ENCODE measurements at regions not wholly inside any gene's neighbourhood (a gene's known extent, or its start where the extent isn't known, plus 50 kb on each side); places are given as distances from the start of the nearest gene placed in this dataset.
A peak's percentile ranks its signal among the peaks of the same experiment; 100 is the strongest.

DNA sequence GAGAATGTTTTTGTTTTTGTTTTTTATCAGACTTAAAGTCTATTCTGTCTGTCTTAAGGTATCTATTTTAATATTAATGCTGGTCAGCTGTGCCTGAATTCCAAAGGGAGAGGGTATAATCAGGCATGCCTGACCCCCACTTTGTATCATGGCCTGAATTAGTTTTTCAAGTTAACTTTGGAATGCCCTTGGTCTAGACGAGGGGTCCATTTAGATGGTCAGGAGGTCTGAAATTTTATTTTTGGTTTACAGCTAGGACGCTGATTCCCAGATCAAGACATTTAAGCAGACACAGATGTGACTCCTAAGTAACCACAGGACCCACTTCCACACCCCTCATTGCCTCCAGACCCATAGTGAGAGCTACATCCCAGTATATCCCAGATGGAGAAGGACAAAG, 189.5 kb downstream of the ARHGAP12 start:
- Mint-ChIP-seq H3K9me3 (peaks cover 7% of the 10 kb centered on the region), H3K27ac (no peak overlapping the region), H3K36me3 (ENCODE audit: low read depth) (peaks cover 3% of the 10 kb centered on the region), H3K4me3 (no peak overlapping the region), H3K27me3 (no peaks in the 10 kb centered on the region), H3K4me1 (no peaks in the 10 kb centered on the region)
- DNase-seq = no peak
- ChIA-PET POLR2A (no interaction called here), CTCF (interaction anchor here (0.6 kb wide), 1 partner anchor 1225 kb away, joined by 3 read pairs; no protein-coding TSS in a partner anchor)

GRCh38 chr10:31731711-31732110, 196.9 kb downstream of the ARHGAP12 start:
- CTCF ChIA-PET = no interaction called here
- DNase-seq = no peak
- Mint-ChIP-seq H3K4me1 (no peaks in the 10 kb centered on the region), H3K36me3 (ENCODE audit: low read depth) (no peaks in the 10 kb centered on the region), H3K9me3 (peaks cover 4% of the 10 kb centered on the region), H3K27me3 (peaks cover 21% of the 10 kb centered on the region), H3K4me3 (no peak overlapping the region), H3K27ac (no peak overlapping the region)
- POLR2A ChIA-PET = no interaction called here

DNA sequence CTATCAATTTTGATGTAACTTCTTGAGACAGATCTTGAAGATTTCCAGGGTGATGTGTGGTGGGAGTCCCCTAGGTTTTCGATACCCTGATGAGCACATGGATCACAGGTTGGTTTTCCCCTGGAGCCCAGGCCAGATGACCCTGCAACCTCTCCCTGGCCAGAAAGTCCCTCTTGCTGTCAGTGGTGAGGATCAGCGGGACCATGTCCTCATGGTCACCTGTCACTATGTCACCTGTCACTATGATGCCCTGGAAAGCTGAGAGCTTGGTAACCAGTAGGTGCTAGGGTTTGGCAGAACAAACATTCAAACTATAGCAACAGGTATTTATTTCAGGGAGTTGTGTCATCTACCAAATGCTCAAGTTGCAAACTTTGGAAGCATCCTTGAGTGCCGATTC, 197.9 kb downstream of the ARHGAP12 start:
- Mint-ChIP-seq H3K4me3 (no peak overlapping the region), H3K9me3 (peaks cover 4% of the 10 kb centered on the region), H3K4me1 (no peaks in the 10 kb centered on the region), H3K36me3 (ENCODE audit: low read depth) (no peaks in the 10 kb centered on the region), H3K27me3 (peaks cover 21% of the 10 kb centered on the region), H3K27ac (no peak overlapping the region)
- ChIA-PET CTCF (interaction anchor here (1.6 kb wide), 1 partner anchor 15 kb away, joined by 4 read pairs; no protein-coding TSS in a partner anchor), POLR2A (no interaction called here)
- no peak for DNase-seq

GRCh38 chr10:31728698-31729224, 199.9 kb downstream of the ARHGAP12 start:
- H3K27me3 Mint-ChIP-seq = peaks cover 21% of the 10 kb centered on the region
- H3K4me3 Mint-ChIP-seq = no peak overlapping the region
- ChIA-PET POLR2A (no interaction called here), CTCF (interaction anchor here (0.9 kb wide), 1 partner anchor 697 kb away, joined by 3 read pairs; the partner anchor contains the start of gene ZNF438)
- no peak overlapping the region for H3K27ac Mint-ChIP-seq
- DNase-seq = no peak
- H3K36me3 Mint-ChIP-seq (ENCODE audit: low read depth) = no peaks in the 10 kb centered on the region
- peaks cover 7% of the 10 kb centered on the region for H3K9me3 Mint-ChIP-seq
- H3K4me1 Mint-ChIP-seq = no peaks in the 10 kb centered on the region

DNA sequence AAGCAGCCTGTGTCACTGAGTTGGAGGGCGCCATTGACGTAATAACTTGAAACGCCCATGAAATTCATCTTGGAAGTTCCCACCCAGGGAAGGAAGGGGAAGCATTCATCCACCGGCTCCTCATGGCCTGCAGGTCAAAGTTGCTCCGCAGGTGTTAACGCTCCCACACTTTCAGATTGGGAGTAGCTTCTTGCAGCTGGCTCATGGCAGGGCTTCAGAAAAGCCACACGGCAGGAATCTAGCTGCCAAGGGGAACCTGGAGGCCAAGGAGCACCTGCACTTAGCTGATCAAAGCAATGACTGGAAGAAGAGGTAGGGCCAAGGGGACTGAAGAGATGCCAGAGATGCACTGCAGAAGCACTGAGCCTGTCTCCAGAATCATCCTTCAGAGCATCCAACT, 203.2 kb downstream of the ARHGAP12 start:
- no peaks in the 10 kb centered on the region for H3K4me1 Mint-ChIP-seq
- no peaks in the 10 kb centered on the region for H3K36me3 Mint-ChIP-seq (ENCODE audit: low read depth)
- H3K27me3 Mint-ChIP-seq = peaks cover 10% of the 10 kb centered on the region
- no peak for DNase-seq
- no peak overlapping the region for H3K27ac Mint-ChIP-seq
- ChIA-PET CTCF (interaction anchor here (0.7 to 1.5 kb wide), 3 partner anchors 9 to 362 kb away, joined by 3 to 7 read pairs (median 4); no protein-coding TSS in a partner anchor), POLR2A (interaction anchor here (0.9 kb wide), 1 partner anchor 10 kb away, joined by 7 read pairs; no protein-coding TSS in a partner anchor)
- no peak overlapping the region for H3K4me3 Mint-ChIP-seq
- H3K9me3 Mint-ChIP-seq = peaks cover 7% of the 10 kb centered on the region

GRCh38 chr10:31724296-31724695, 204.3 kb downstream of the ARHGAP12 start:
- Mint-ChIP-seq H3K4me1 (no peaks in the 10 kb centered on the region), H3K9me3 (peaks cover 9% of the 10 kb centered on the region), H3K36me3 (ENCODE audit: low read depth) (no peaks in the 10 kb centered on the region), H3K27me3 (peaks cover 4% of the 10 kb centered on the region), H3K4me3 (no peak overlapping the region), H3K27ac (no peak overlapping the region)
- ChIA-PET POLR2A (no interaction called here), CTCF (interaction anchor here (1.1 to 1.5 kb wide), 3 partner anchors 10 to 45 kb away, joined by 4 to 7 read pairs (median 4); no protein-coding TSS in a partner anchor)
- no peak for DNase-seq

- Mint-ChIP-seq H3K27me3 (peaks cover 1% of the 10 kb centered on the region), H3K4me3 (no peak overlapping the region), H3K4me1 (no peaks in the 10 kb centered on the region), H3K27ac (no peak overlapping the region), H3K9me3 (peaks cover 4% of the 10 kb centered on the region), H3K36me3 (ENCODE audit: low read depth) (no peaks in the 10 kb centered on the region)
- POLR2A ChIA-PET = no interaction called here
- no peak for DNase-seq
- CTCF ChIA-PET = no interaction called here
Observed at GRCh38 chr10:31723106-31723750, 205.4 kb downstream of the ARHGAP12 start.

DNA sequence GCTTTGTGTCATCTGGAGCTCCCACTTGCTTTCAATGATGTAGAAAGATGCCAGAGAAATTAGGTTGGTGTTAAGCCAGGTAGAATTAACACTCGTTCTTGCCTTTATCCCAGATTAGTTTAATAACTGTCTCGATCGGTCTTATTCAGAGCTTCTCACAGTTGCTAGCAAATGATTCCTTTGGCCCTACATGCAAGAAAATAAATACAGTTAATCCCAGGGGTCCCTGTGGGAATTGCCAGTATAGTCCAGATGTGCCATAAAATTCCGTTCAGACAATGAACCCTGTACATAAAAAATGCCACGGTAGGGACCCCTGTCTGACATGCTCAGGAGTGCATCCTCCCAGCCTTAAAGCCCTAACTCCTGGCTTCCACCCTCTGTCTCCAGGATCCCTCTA, 207.5 kb downstream of the ARHGAP12 start:
- H3K27ac Mint-ChIP-seq = no peak overlapping the region
- no peaks in the 10 kb centered on the region for H3K4me1 Mint-ChIP-seq
- H3K9me3 Mint-ChIP-seq = peaks cover 4% of the 10 kb centered on the region
- no peak for DNase-seq
- H3K4me3 Mint-ChIP-seq = no peak overlapping the region
- ChIA-PET POLR2A (no interaction called here), CTCF (interaction anchor here (0.7 to 1.2 kb wide), 2 partner anchors 13 to 140 kb away, joined by 3 to 6 read pairs; no protein-coding TSS in a partner anchor)
- H3K36me3 Mint-ChIP-seq (ENCODE audit: low read depth) = no peaks in the 10 kb centered on the region
- H3K27me3 Mint-ChIP-seq = peaks cover 3% of the 10 kb centered on the region

GRCh38 chr10:31720546-31720945, 208.1 kb downstream of the ARHGAP12 start:
- Mint-ChIP-seq H3K27me3 (peaks cover 3% of the 10 kb centered on the region), H3K27ac (no peak overlapping the region), H3K36me3 (ENCODE audit: low read depth) (no peaks in the 10 kb centered on the region), H3K4me1 (no peaks in the 10 kb centered on the region), H3K4me3 (no peak overlapping the region), H3K9me3 (peaks cover 4% of the 10 kb centered on the region)
- POLR2A ChIA-PET = no interaction called here
- no peak for DNase-seq
- CTCF ChIA-PET = interaction anchor here (0.7 to 1.2 kb wide), 2 partner anchors 14 to 141 kb away, joined by 3 to 6 read pairs; no protein-coding TSS in a partner anchor

DNA sequence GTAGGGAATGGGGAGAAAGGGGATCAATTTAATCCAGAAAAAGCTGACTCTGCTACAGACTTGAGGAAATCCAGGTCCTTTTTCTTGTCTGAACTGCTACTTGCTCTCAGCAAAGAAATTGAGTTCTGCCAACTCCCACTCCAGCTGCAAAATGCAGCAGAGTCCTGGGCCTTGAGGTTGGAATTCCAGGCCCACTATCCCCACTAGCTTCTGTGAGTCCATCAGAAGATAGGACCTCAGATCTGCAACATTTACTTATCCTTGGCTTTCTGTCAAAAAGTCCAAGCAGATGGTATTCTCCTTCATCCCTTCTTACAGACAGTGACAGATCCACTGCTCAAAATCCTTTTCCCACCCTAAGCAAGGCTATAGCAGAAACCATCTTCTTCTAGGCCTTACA, 219.2 kb downstream of the ARHGAP12 start:
- Mint-ChIP-seq H3K4me1 (peaks cover 23% of the 10 kb centered on the region), H3K27ac (no peak overlapping the region), H3K27me3 (peaks cover 6% of the 10 kb centered on the region), H3K9me3 (peaks cover 16% of the 10 kb centered on the region), H3K36me3 (ENCODE audit: low read depth) (peaks cover 4% of the 10 kb centered on the region), H3K4me3 (no peak overlapping the region)
- no peak for DNase-seq
- POLR2A ChIA-PET = no interaction called here
- CTCF ChIA-PET = interaction anchor here (0.6 to 1.0 kb wide), 2 partner anchors 118 to 135 kb away, joined by 3 to 4 read pairs; no protein-coding TSS in a partner anchor

GRCh38 chr10:31709028-31709427, 219.6 kb downstream of the ARHGAP12 start:
- POLR2A ChIA-PET = no interaction called here

DNA sequence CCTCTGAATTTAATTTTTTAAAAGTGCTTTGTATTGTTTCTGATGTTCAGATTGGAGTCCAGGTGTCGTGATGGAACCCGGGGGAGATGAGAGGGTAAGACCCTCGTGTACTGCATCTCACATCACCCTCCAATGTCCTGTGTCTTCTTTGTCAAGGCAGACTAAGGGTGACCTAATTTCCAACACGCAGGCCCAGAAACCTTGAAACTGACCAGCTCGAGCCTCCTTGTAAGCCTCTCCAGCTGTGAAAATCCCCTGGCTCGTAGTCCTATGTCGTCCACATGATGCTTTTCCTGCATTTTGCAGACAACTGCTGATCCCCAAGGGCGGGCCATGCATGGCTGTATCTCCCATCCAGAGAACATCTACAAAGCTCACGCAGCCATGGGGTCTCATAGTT, 220.2 kb downstream of the ARHGAP12 start:
- H3K4me3 Mint-ChIP-seq = no peak overlapping the region
- POLR2A ChIA-PET = no interaction called here
- peaks cover 17% of the 10 kb centered on the region for H3K9me3 Mint-ChIP-seq
- peak overlapping the region; percentile 88 for H3K27ac Mint-ChIP-seq
- CTCF ChIA-PET = no interaction called here
- peaks cover 23% of the 10 kb centered on the region for H3K4me1 Mint-ChIP-seq
- peaks cover 5% of the 10 kb centered on the region for H3K27me3 Mint-ChIP-seq
- peaks cover 4% of the 10 kb centered on the region for H3K36me3 Mint-ChIP-seq (ENCODE audit: low read depth)
- DNase-seq = no peak

More at GRCh38 chr10:31709028-31709427, 219.6 kb downstream of the ARHGAP12 start:
- Mint-ChIP-seq H3K36me3 (ENCODE audit: low read depth) (peaks cover 4% of the 10 kb centered on the region), H3K27ac (no peak overlapping the region), H3K9me3 (peaks cover 18% of the 10 kb centered on the region), H3K4me1 (peaks cover 23% of the 10 kb centered on the region), H3K4me3 (no peak overlapping the region), H3K27me3 (peaks cover 6% of the 10 kb centered on the region)
- no peak for DNase-seq
- CTCF ChIA-PET = interaction anchor here (0.6 to 1.0 kb wide), 2 partner anchors 117 to 135 kb away, joined by 3 to 4 read pairs; no protein-coding TSS in a partner anchor

- POLR2A ChIA-PET = no interaction called here
- H3K27ac Mint-ChIP-seq = peak overlapping the region; percentile 88
- CTCF ChIA-PET = no interaction called here
- H3K4me3 Mint-ChIP-seq = no peak overlapping the region
- peaks cover 23% of the 10 kb centered on the region for H3K4me1 Mint-ChIP-seq
- H3K27me3 Mint-ChIP-seq = peaks cover 5% of the 10 kb centered on the region
- H3K9me3 Mint-ChIP-seq = peaks cover 17% of the 10 kb centered on the region
- DNase-seq = no peak
- H3K36me3 Mint-ChIP-seq (ENCODE audit: low read depth) = peaks cover 4% of the 10 kb centered on the region
Observed at GRCh38 chr10:31708046-31708445, 220.6 kb downstream of the ARHGAP12 start.
